ENCODE measurements at regions not wholly inside any gene's neighbourhood (a gene's known extent, or its start where the extent isn't known, plus 50 kb on each side); places are given as distances from the start of the nearest gene placed in this dataset.

DNA sequence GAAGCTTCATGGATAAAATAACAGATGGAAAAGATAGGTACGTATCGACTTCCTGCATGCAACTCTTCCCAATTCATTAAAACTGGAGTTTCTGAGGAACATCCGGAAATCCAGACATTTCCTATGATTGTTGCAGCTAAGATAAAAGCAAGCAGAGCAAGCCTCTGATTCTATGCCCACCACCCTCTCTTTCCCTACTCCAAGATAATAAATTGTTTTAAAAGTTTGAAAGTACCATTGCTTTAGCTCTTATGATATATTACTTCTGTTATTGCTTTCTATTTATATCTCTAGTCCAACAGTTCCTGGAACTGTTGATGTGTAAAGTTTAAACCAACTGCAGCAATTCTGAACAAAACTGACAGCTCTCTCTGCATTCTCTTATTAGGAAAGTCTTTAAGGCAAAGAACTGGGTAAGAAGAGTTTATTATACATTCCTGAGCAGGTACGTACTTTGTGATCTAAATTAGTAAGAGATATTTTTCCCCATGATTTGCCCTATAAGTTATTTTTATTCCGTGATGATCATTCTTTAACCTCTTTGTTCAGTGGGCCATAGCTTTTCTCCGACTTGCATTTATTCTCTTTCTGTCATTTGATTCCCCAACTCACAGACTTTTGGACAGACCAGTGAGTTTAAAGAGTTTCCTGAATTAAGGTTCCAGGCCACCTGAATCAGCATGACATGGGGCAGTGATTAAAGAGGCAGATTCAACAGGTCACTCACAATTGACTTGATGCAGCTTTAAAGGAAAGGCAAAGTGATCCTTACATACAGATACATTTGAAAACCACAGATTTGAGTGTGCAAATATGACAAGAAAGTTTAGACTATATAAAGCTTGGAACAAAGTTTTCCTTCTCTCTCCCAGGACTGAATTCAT lies 94.2 kb upstream of the THRB start:
- Histone ChIP-seq H3K36me3 (replicated peaks) (no peaks in the 10 kb centered on the region), H3K4me1 (peaks cover 20% of the 10 kb centered on the region), H3K9me3 (no peaks in the 10 kb centered on the region), H3K27me3 (ENCODE audit: low read depth) (no peaks in the 10 kb centered on the region), H3K4me3 (no peak overlapping the region)
- no peak for DNase-seq (ENCODE audit: low spot score in 2 of 2)
- in situ Hi-C loops (cut with MboI; ENCODE audit: low sequenced_read_pairs) = no loop called here

DNA sequence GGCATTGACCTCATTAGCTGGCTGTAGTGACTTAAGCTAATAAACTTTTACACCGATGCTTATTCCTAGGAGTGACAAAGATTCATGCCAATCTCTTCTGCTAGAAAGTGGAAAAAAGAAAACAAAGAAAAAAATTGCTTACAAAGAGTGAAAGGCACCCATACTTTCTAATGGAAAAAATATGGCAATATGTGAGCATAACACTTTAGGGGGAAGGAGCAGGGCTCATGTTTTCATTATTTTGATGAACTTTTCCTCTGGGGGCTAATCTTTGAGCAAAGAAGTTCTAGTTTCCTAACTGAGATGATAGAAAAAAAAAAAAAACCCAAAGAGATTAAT lies 94.8 kb upstream of the THRB start:
- Histone ChIP-seq H3K4me1 (peaks cover 20% of the 10 kb centered on the region), H3K9me3 (no peaks in the 10 kb centered on the region)
- in situ Hi-C loops (cut with MboI; ENCODE audit: low sequenced_read_pairs) = no loop called here

DNA sequence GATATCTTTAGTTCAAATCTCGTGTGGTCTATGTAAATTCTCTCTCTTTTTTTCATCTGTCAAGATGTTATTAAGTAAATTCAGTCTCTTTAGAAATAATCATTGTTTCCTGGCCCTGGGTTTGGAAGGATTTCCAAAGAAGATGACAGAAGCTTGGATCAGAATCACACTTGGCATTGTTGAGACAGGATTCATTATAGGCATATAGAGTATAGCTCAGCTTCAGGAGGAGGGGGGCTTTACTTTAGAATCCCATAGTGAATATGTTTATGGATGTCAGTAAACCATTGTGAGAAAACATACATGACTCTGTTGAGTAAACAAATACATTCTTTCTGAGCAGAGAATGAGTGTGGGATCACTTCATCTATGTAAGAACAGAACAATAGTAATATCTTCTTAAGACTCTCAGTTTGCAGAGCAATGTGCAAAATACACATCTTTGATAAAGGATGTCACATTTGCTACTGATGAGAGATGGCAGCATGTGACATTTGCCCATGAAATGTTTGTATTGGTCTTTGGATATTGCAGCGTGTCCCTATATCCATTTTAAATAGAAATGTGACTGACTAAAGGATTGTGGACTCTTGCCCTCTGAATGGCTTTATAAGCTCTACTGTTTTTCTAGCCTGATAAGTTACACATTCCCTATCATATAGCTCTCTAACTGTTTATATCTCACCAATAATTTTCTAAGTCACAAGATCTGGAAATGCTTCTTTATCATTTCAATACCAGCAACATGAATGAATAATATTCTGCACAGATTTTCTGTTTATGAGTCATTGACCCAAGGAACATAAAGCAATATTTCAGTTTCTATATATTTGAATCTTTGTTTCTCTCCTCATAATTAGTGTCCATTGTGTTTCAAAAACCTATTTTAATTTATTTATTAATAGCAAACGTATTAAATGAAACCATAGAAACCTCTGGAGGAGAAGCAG lies 95.6 kb upstream of the THRB start:
- DNase-seq (ENCODE audit: low spot score in 2 of 2) = peak in 1 of 2 experiments; percentile 19
- no peaks in the 10 kb centered on the region for H3K27me3 ChIP-seq (ENCODE audit: low read depth)
- in situ Hi-C loops (cut with MboI; ENCODE audit: low sequenced_read_pairs) = no loop called here
- peaks cover 20% of the 10 kb centered on the region for H3K4me1 ChIP-seq
- no peaks in the 10 kb centered on the region for H3K36me3 ChIP-seq (replicated peaks)
- no peak overlapping the region for H3K4me3 ChIP-seq
- H3K9me3 ChIP-seq = no peaks in the 10 kb centered on the region

More for the DNA sequence above, 94.8 kb upstream of the THRB start:
- Histone ChIP-seq H3K36me3 (replicated peaks) (no peaks in the 10 kb centered on the region), H3K4me3 (no peak overlapping the region), H3K27me3 (ENCODE audit: low read depth) (no peaks in the 10 kb centered on the region)
- no peak for DNase-seq (ENCODE audit: low spot score in 2 of 2)

DNA sequence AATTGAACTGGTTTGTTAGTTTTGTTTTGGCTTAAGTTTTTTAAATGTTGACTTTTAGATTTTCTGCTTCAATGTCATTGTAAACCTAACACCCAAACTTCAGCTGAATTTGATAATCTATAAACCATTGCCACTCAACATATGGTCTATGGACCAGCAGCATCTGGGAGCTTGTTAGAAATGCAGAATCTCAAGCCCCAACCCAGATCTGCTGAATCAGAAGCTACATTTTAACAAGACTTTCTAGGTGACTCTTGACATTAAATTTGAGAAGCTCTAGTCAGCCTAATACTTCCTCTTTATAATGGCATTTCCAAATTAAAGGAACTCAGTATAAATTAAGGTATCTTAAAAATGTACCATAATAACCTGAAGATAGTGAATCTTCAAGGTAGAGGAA lies 96.5 kb upstream of the THRB start:
- DNase-seq (ENCODE audit: low spot score in 2 of 2) = no peak
- H3K36me3 ChIP-seq (replicated peaks) = no peaks in the 10 kb centered on the region
- in situ Hi-C loops (cut with MboI; ENCODE audit: low sequenced_read_pairs) = no loop called here
- no peaks in the 10 kb centered on the region for H3K27me3 ChIP-seq (ENCODE audit: low read depth)
- H3K9me3 ChIP-seq = no peaks in the 10 kb centered on the region
- no peak overlapping the region for H3K4me3 ChIP-seq
- peaks cover 20% of the 10 kb centered on the region for H3K4me1 ChIP-seq

DNA sequence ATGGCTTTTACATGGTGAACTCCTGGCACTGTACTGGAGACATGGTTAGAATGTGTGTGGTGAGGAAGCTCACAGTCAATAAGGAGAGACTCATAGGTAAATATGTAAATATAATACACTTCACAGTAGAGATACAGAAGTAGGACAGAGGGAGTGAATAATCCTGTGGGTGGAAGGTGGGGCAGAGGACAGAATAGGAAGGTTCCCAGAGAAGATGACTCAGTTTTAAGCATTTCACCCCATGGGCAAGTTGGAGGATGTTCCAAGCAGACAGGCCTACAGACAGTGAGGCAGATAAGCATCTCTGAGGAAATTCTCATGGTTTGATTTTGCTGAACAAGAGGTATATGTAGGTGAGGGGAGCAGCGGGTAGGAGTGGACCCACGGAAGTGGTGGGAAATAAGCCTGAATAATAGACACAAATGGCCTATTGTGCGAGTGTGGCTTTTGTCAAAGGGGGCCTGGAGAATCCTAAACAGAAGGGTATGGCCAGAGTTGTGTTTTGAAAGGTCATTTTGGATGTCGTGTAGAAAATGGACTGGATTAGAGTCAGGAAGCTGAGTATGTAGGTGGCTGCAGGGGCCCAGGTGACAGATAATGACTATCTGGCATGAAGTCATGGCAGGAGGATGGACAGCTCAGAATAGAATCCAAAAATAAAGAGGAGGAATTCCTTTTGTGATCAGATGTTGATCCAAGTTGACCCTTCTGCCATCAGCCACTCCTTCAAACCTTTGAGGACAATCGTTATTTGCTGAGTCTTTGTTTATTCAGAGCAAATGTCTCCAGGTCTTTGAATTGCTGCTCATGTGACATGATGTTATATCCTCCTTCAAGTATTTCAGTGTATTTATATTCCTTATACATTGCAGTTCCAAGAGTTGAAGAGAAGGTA lies 97.3 kb upstream of the THRB start:
- H3K36me3 ChIP-seq (replicated peaks) = no peaks in the 10 kb centered on the region
- peaks cover 20% of the 10 kb centered on the region for H3K4me1 ChIP-seq
- in situ Hi-C loops (cut with MboI; ENCODE audit: low sequenced_read_pairs) = no loop called here
- H3K4me3 ChIP-seq = no peak overlapping the region
- no peak for DNase-seq (ENCODE audit: low spot score in 2 of 2)
- H3K9me3 ChIP-seq = no peaks in the 10 kb centered on the region
- H3K27me3 ChIP-seq (ENCODE audit: low read depth) = no peaks in the 10 kb centered on the region

DNA sequence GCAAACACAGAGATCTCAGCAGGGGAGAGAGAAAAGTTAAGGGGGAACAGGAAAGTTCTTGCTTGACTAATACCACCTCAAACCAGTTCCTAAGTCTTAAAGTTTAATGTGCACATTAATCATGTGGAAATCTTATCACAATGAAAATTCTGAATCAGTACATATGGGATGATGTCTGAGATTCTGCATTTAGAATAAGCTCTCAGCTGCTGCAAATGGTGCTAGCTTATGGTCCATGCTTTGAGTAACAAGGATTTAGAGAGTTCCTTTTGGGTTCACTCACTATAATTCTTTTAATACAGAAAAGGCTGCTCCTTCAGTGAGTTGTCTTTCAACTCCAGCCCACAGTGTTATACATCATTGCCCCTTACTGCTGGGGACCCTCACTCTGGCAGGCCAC lies 99.5 kb upstream of the THRB start:
- no peak overlapping the region for H3K4me3 ChIP-seq
- no peaks in the 10 kb centered on the region for H3K36me3 ChIP-seq (replicated peaks)
- DNase-seq (ENCODE audit: low spot score in 2 of 2) = no peak
- H3K27me3 ChIP-seq (ENCODE audit: low read depth) = no peaks in the 10 kb centered on the region
- H3K9me3 ChIP-seq = no peaks in the 10 kb centered on the region
- H3K4me1 ChIP-seq = peaks cover 29% of the 10 kb centered on the region
- in situ Hi-C loops (cut with MboI; ENCODE audit: low sequenced_read_pairs) = no loop called here

DNA sequence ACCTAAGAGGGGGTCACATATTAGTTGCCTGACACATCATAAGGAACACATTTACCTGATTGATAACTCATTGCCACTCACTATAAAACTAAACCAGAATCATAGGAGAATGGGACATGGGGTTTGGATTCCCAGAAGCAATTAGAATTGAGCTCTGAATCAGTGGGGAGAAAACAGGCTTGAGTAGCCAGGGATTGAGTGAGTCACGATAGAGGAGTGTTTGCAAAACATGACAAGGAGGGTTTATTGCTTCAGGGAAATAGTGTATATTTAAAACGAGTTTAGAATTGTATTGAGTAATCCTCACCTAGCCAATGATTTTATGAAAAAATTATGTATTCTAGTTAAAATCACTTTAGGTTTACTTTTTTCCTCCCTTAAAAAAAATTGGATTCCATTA lies 101.1 kb upstream of the THRB start:
- in situ Hi-C loops (cut with MboI; ENCODE audit: low sequenced_read_pairs) = no loop called here
- Histone ChIP-seq H3K4me1 (peaks cover 24% of the 10 kb centered on the region), H3K27me3 (ENCODE audit: low read depth) (no peaks in the 10 kb centered on the region), H3K4me3 (no peak overlapping the region), H3K9me3 (no peaks in the 10 kb centered on the region), H3K36me3 (replicated peaks) (no peaks in the 10 kb centered on the region)
- DNase-seq (ENCODE audit: low spot score in 2 of 2) = no peak

DNA sequence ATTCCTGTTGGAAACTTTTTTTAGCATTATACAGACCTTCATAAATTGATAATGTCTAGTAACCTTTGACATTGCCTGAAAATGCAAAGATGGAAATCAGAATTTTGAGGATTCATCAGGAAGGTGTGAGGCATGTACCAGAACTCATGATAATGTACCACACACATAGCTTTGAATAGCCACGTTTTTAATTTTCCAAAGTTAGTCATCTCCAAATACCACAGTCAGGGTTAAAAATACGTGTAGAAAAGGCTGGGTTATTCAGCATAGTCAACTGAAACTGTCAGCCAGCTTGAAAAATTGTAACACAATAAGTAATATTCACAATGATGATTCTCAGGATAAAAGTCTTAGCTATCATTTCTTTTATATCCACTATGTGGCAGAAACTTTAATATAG lies 102.0 kb upstream of the THRB start:
- in situ Hi-C loops (cut with MboI; ENCODE audit: low sequenced_read_pairs) = no loop called here
- H3K4me3 ChIP-seq = no peak overlapping the region
- H3K9me3 ChIP-seq = no peaks in the 10 kb centered on the region
- no peaks in the 10 kb centered on the region for H3K27me3 ChIP-seq (ENCODE audit: low read depth)
- no peak for DNase-seq (ENCODE audit: low spot score in 2 of 2)
- peaks cover 27% of the 10 kb centered on the region for H3K4me1 ChIP-seq
- H3K36me3 ChIP-seq (replicated peaks) = no peaks in the 10 kb centered on the region

DNA sequence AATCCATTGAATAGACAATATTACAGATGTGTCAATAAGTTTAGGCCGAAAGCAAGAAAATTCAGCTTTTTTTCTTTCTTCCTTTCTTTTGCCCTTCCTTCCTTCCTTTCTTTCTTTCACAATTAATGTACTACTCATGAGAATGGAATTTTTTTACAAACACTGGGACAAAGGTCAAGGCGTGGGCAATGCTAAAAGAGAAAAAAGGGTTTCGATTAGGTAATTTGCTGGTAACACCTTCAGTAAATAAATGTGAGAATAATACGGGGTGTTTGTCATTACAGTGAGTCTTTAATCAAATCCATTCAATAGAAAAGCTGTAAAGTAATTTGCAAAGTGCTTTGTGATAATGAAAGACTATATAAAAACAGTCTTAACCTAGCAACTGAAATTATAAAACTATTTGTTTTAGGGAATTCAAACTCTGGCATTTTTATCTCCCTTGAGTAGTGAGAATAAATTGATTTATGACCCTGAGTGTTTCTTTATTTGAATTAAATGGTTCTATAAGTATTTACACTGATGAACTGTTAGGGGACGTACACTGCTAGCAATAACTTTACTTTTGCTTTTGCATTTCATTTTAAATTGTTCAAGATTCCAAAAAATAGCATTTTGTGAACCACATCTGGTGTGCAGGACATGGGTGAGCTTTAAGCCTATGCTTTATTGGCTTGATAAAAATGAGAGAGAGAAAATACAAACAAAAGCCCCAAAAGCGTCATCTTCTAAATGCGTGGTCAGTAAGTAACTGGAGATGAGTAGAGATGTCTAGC lies 104.2 kb upstream of the THRB start:
- in situ Hi-C loops (cut with MboI; ENCODE audit: low sequenced_read_pairs) = no loop called here
- no peaks in the 10 kb centered on the region for H3K36me3 ChIP-seq (replicated peaks)
- peak; percentile 58 to 94 for DNase-seq (ENCODE audit: low spot score in 2 of 2)
- no peak overlapping the region for H3K4me3 ChIP-seq
- H3K4me1 ChIP-seq = peaks cover 21% of the 10 kb centered on the region
- no peaks in the 10 kb centered on the region for H3K9me3 ChIP-seq
- H3K27me3 ChIP-seq (ENCODE audit: low read depth) = no peaks in the 10 kb centered on the region

DNA sequence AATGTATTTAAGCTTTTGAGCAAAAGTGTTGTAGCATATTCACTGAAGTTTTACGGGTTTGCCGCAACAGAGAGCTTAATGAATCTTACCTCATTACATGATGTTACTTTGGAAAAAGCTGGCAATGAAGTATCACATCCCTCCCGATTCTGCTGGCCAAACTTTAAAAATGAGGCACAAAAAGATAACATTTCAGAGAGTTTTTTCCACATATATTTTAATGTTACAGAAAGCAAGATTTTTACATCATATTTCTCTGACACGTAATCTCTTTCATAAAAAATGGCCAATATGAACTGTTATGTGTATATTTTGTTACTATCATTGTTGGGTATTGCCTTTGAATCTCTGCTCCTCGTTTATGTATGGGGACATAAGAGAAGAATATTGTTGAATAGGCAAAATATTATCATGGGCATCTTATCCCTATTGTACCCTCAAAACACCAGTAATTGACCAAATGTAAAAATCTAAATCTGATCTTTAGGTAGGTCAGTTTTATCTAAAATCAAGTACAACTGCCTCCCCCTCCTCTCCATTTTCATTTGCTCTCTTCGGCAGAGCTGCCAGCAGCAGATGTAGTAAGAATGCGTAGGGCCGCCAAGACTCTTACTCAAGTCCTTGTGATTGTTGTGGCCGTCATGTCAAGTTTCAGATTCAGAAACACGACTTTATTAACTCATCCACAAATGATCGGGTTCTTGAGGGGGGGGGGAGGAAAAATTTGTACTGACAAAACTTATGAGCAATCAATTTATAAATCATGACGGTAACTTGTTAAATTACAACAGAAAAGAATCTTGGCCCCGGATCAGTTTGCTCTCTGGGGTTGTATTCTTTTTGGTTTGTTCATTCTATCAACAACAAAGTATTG lies 106.7 kb upstream of the THRB start:
- Histone ChIP-seq H3K4me3 (no peak overlapping the region), H3K36me3 (replicated peaks) (no peaks in the 10 kb centered on the region), H3K27me3 (ENCODE audit: low read depth) (no peaks in the 10 kb centered on the region), H3K4me1 (peaks cover 36% of the 10 kb centered on the region), H3K9me3 (no peaks in the 10 kb centered on the region)
- no peak for DNase-seq (ENCODE audit: low spot score in 2 of 2)
- in situ Hi-C loops (cut with MboI; ENCODE audit: low sequenced_read_pairs) = no loop called here

DNA sequence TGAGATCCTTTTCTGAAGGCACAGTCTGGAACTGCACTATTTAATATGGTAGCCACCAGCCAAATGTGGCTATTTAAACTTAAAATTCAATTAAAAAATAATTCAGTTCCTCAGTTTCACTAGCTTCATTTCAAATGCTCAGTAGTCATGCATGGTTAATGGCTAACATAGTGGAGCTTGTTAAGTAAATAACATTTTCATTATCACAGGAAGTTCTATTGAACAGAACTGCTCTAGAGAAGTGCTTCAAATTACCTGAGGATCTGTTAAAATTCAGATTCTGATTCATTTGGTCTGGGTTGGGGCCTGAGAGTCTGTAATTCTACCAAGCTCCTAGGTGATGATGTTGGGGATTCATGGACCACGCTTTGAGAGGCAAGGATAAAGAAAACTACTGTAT lies 109.6 kb upstream of the THRB start:
- Histone ChIP-seq H3K9me3 (no peaks in the 10 kb centered on the region), H3K4me3 (no peak overlapping the region), H3K4me1 (peaks cover 32% of the 10 kb centered on the region), H3K36me3 (replicated peaks) (no peaks in the 10 kb centered on the region), H3K27me3 (ENCODE audit: low read depth) (no peaks in the 10 kb centered on the region)
- in situ Hi-C loops (cut with MboI; ENCODE audit: low sequenced_read_pairs) = no loop called here
- no peak for DNase-seq (ENCODE audit: low spot score in 2 of 2)

DNA sequence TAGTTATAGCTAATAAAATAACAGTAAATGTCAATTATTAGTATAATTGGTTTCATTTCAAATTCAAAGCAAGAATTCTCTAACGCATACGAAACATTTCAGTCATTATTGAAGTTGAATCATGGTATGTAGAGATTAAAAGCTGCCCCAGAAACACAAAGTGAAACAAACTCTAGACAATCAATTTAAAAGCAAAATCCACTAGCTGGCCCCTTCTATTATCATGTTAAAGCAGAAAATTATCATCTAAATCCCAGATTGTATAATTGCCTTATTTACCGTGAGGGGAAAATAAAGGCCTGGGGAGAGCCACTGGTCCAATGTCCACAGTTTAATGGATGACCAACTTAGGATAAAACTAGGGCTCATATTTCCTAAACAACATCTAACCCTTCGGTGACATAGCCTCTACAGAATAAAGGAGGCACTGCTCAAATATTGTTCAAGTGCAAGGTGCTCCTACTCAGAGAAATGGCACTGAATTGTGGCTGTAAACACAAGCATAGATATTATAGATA lies 110.9 kb upstream of the THRB start:
- Histone ChIP-seq H3K27me3 (ENCODE audit: low read depth) (no peaks in the 10 kb centered on the region), H3K4me1 (peaks cover 25% of the 10 kb centered on the region), H3K4me3 (no peak overlapping the region), H3K9me3 (no peaks in the 10 kb centered on the region), H3K36me3 (replicated peaks) (no peaks in the 10 kb centered on the region)
- peak; percentile 65 to 97 for DNase-seq (ENCODE audit: low spot score in 2 of 2)
- in situ Hi-C loops (cut with MboI; ENCODE audit: low sequenced_read_pairs) = no loop called here
